ENCODE measurements at regions not wholly inside any gene's neighbourhood (a gene's known extent, or its start where the extent isn't known, plus 50 kb on each side); places are given as distances from the start of the nearest gene placed in this dataset.

- no peak for TF ChIP-seq PBX3 (CRISPR knock-in tag; IDR thresholded peaks at IDR 0.05)
- no peak for TF ChIP-seq ZNF629 (tag by site-specific recombination; IDR thresholded peaks at IDR 0.05)
- TF ChIP-seq ZNF174 (tag by site-specific recombination; IDR thresholded peaks at IDR 0.05), result no peak
- no peak for TF ChIP-seq KLF17 (tag by site-specific recombination; IDR thresholded peaks at IDR 0.05)
These were observed 115.8 kb upstream of the MED13L start (continued) for GRCh38 chr12:116393255-116393654.

GRCh38 chr12:116393859-116394650 lies 116.6 kb upstream of the MED13L start:
- ChIA-PET CTCF (interaction anchor here (0.5 kb wide), 1 partner anchor 477 kb away, joined by 3 read pairs; no protein-coding TSS in a partner anchor), POLR2A (interaction anchor here (0.6 kb wide), 1 partner anchor 53 kb away, joined by 7 read pairs; no protein-coding TSS in a partner anchor)
- Histone ChIP-seq H3K36me3 (ENCODE audit: control insufficient read depth in 2 of 2, insufficient read depth in 1 of 2, low read length in 2 of 2) (no peaks in the 10 kb centered on the region), H3K27ac (ENCODE audit: extremely low read depth, low read depth, low read length) (no peak overlapping the region), H3K9me3 (ENCODE audit: control insufficient read depth, insufficient read depth, low read depth, low read length) (no peaks in the 10 kb centered on the region), H3K4me1 (ENCODE audit: control insufficient read depth, insufficient read depth, low read length) (no peaks in the 10 kb centered on the region), H3K4me3 (ENCODE audit: low read depth, low read length) (no peak overlapping the region)
- TF ChIP-seq KLF17 (tag by site-specific recombination; IDR thresholded peaks at IDR 0.05), result no peak
- TF ChIP-seq KLF8 (tag by site-specific recombination; IDR thresholded peaks at IDR 0.05), result no peak
- no peak for TF ChIP-seq ZNF24 (tag by site-specific recombination; IDR thresholded peaks at IDR 0.05)
- no peak for TF ChIP-seq ZNF610 (tag by site-specific recombination; IDR thresholded peaks at IDR 0.05; ENCODE audit: borderline replicate concordance)
- TF ChIP-seq ZNF202 (tag by site-specific recombination; IDR thresholded peaks at IDR 0.05; ENCODE audit: borderline replicate concordance), result no peak
- TF ChIP-seq ZNF404 (tag by site-specific recombination; IDR thresholded peaks at IDR 0.05), result no peak
- no peak for TF ChIP-seq KLF10 (tag by site-specific recombination; IDR thresholded peaks at IDR 0.05)
- TF ChIP-seq SALL2 (tag by site-specific recombination; IDR thresholded peaks at IDR 0.05; ENCODE audit: borderline replicate concordance), result no peak
- TF ChIP-seq ZNF670 (tag by site-specific recombination; IDR thresholded peaks at IDR 0.05; ENCODE audit: low read depth), result no peak
- TF ChIP-seq ZNF140 (tag by site-specific recombination; IDR thresholded peaks at IDR 0.05), result no peak

GRCh38 chr12:116395396-116395795 lies 117.9 kb upstream of the MED13L start:
- ChIA-PET CTCF (no interaction called here), POLR2A (no interaction called here)
- Histone ChIP-seq H3K4me3 (ENCODE audit: low read depth, low read length) (no peak overlapping the region), H3K9me3 (ENCODE audit: control insufficient read depth, insufficient read depth, low read depth, low read length) (no peaks in the 10 kb centered on the region), H3K27ac (ENCODE audit: extremely low read depth, low read depth, low read length) (no peak overlapping the region), H3K4me1 (ENCODE audit: control insufficient read depth, insufficient read depth, low read length) (no peaks in the 10 kb centered on the region), H3K36me3 (ENCODE audit: control insufficient read depth in 2 of 2, insufficient read depth in 1 of 2, low read length in 2 of 2) (no peaks in the 10 kb centered on the region)
- TF ChIP-seq ZNF48 (tag by site-specific recombination; IDR thresholded peaks at IDR 0.05) (no peak), HOXD13 (CRISPR knock-in tag; IDR thresholded peaks at IDR 0.05; ENCODE audit: borderline replicate concordance) (no peak), ZFHX2 (tag by site-specific recombination; conservative IDR thresholded peaks at IDR 0.05) (no peak), ZNF747 (tag by site-specific recombination; IDR thresholded peaks at IDR 0.05) (no peak), ZBTB21 (tag by site-specific recombination; IDR thresholded peaks at IDR 0.05) (no peak), ZNF155 (tag by site-specific recombination; IDR thresholded peaks at IDR 0.05) (no peak), TCF7L2 (IDR thresholded peaks at IDR 0.05; ENCODE audit: borderline replicate concordance, low read depth, low read length) (no peak), ZNF510 (tag by site-specific recombination; IDR thresholded peaks at IDR 0.05; ENCODE audit: insufficient replicate concordance) (no peak), ZNF560 (tag by site-specific recombination; IDR thresholded peaks at IDR 0.05; ENCODE audit: borderline replicate concordance) (no peak)
